ENCODE measurements at regions not wholly inside any gene's neighbourhood (a gene's known extent, or its start where the extent isn't known, plus 50 kb on each side); places are given as distances from the start of the nearest gene placed in this dataset.

DNA sequence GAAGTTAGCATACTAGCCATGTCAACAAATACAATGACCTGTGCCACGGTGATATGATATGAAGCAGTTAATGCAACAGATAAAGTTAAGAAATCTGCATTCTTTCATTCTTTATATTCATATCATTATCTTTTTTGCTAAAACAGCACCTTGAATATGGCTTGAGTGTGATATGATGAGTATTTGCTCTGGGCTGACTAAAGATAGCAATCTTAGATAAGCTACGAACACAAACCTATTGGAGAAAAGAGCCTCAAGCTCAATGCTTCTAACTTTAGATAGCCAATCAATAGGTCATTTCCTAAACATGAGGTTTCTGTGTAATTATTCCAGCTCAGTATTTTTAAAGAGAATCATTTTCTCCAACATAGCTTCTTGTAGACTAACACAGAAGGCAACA is 61.7 kb downstream of the NR2F1 start:
- BruUV-seq (replicated peaks): no TSS peak
- ATAC-seq (no peak), DNase-seq (ENCODE audit: low read depth, low spot score) (no peak), FAIRE-seq (peak; percentile 44)
- Histone ChIP-seq H3K27ac (ENCODE audit: control insufficient read depth, insufficient read depth) (no peak overlapping the region), H3K4me1 (ENCODE audit: control insufficient read depth, insufficient read depth, low read length) (no peaks in the 10 kb centered on the region), H3K36me3 (ENCODE audit: control insufficient read depth in 2 of 2, insufficient read depth in 2 of 2, low read length in 1 of 2) (no peaks in the 10 kb centered on the region), H3K9me3 (replicated peaks; ENCODE audit: control insufficient read depth, insufficient read depth, low read length) (no peaks in the 10 kb centered on the region; the same call in 2 of the 3 replicates), H3K27me3 (replicated peaks in 1 of 2; ENCODE audit: control insufficient read depth in 2 of 2, insufficient read depth in 2 of 2, low read length in 1 of 2) (no peaks in the 10 kb centered on the region), H2AFZ (ENCODE audit: control insufficient read depth, low read depth, low read length) (no peak overlapping the region), H3K4me3 (no peak overlapping the region), H3K79me2 (ENCODE audit: control insufficient read depth, insufficient read depth, low read length) (no peaks in the 10 kb centered on the region), H4K20me1 (ENCODE audit: control insufficient read depth, insufficient read depth) (no peaks in the 10 kb centered on the region), H3K4me2 (ENCODE audit: control insufficient read depth, insufficient read depth) (no peak overlapping the region), H3K9ac (ENCODE audit: control insufficient read depth, insufficient read depth, low read length) (no peak overlapping the region)
- ChIA-PET CTCF (no interaction called here), POLR2A (interaction anchor here (0.7 kb wide), 1 partner anchor 1104 kb away, joined by 3 read pairs; no protein-coding TSS in a partner anchor), SMC1A (ENCODE audit: uncharacterized antibody, unreplicated experiment) (interaction anchor here (0.9 kb wide), 1 partner anchor 239 kb away, joined by 3 read pairs; no protein-coding TSS in a partner anchor), RAD21 (ENCODE audit: unreplicated experiment) (no interaction called here)
- in situ Hi-C loops (cut with MboI): no loop called here
- 94% methylated on average over 2 of the region's 2 CpGs for WGBS (ENCODE audit: insufficient coverage, insufficient replicate concordance, low lambda C conversion rate, missing lambda C conversion rate)
- TF ChIP-seq, protein P1, sequence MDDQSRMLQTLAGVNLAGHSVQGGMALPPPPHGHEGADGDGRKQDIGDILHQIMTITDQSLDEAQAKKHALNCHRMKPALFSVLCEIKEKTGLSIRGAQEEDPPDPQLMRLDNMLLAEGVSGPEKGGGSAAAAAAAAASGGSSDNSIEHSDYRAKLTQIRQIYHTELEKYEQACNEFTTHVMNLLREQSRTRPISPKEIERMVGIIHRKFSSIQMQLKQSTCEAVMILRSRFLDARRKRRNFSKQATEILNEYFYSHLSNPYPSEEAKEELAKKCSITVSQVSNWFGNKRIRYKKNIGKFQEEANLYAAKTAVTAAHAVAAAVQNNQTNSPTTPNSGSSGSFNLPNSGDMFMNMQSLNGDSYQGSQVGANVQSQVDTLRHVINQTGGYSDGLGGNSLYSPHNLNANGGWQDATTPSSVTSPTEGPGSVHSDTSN (IDR thresholded peaks at IDR 0.05; ENCODE audit: insufficient replicate concordance, low read depth, low read length): no peak
- TF ChIP-seq POLR2AphosphoS2 (IDR thresholded peaks at IDR 0.05; ENCODE audit: low read depth, low read length): no peak
- no peak for TF ChIP-seq NRF1 (conservative IDR thresholded peaks at IDR 0.05; ENCODE audit: low read depth, low read length)
- TF ChIP-seq SREBF1 (IDR thresholded peaks at IDR 0.05; ENCODE audit: low read length): no peak
- TF ChIP-seq TAF1 (IDR thresholded peaks at IDR 0.05; ENCODE audit: borderline replicate concordance, low read depth, low read length): no peak
- no peak for TF ChIP-seq KLF5 (IDR thresholded peaks at IDR 0.05; ENCODE audit: partially characterized antibody)
- no peak for TF ChIP-seq FOS (IDR thresholded peaks at IDR 0.05; ENCODE audit: borderline replicate concordance, extremely low read depth, insufficient read length)
- TF ChIP-seq FOXK2 (IDR thresholded peaks at IDR 0.05): no peak
- TF ChIP-seq, protein P2, sequence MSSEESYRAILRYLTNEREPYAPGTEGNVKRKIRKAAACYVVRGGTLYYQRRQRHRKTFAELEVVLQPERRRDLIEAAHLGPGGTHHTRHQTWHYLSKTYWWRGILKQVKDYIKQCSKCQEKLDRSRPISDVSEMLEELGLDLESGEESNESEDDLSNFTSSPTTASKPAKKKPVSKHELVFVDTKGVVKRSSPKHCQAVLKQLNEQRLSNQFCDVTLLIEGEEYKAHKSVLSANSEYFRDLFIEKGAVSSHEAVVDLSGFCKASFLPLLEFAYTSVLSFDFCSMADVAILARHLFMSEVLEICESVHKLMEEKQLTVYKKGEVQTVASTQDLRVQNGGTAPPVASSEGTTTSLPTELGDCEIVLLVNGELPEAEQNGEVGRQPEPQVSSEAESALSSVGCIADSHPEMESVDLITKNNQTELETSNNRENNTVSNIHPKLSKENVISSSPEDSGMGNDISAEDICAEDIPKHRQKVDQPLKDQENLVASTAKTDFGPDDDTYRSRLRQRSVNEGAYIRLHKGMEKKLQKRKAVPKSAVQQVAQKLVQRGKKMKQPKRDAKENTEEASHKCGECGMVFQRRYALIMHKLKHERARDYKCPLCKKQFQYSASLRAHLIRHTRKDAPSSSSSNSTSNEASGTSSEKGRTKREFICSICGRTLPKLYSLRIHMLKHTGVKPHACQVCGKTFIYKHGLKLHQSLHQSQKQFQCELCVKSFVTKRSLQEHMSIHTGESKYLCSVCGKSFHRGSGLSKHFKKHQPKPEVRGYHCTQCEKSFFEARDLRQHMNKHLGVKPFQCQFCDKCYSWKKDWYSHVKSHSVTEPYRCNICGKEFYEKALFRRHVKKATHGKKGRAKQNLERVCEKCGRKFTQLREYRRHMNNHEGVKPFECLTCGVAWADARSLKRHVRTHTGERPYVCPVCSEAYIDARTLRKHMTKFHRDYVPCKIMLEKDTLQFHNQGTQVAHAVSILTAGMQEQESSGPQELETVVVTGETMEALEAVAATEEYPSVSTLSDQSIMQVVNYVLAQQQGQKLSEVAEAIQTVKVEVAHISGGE (CRISPR knock-in tag; IDR thresholded peaks at IDR 0.05): no peak
- no peak for TF ChIP-seq TBL1XR1 (IDR thresholded peaks at IDR 0.05; ENCODE audit: low read depth, low read length)
- TF ChIP-seq MTA3 (IDR thresholded peaks at IDR 0.05; ENCODE audit: borderline replicate concordance, low read length): no peak
- no peak for TF ChIP-seq TCF3 (IDR thresholded peaks at IDR 0.05; ENCODE audit: borderline replicate concordance, insufficient read depth, low read depth, low read length)
- no peak for TF ChIP-seq TCF12 (IDR thresholded peaks at IDR 0.05; ENCODE audit: low read depth, low read length)
- TF ChIP-seq WRNIP1 (IDR thresholded peaks at IDR 0.05; ENCODE audit: borderline replicate concordance, low read depth, low read length): no peak
- no peak for TF ChIP-seq MYB (IDR thresholded peaks at IDR 0.05; ENCODE audit: borderline replicate concordance, low read depth, low read length)
- TF ChIP-seq CBX5 (IDR thresholded peaks at IDR 0.05; ENCODE audit: low read depth): no peak
- TF ChIP-seq, protein P3, sequence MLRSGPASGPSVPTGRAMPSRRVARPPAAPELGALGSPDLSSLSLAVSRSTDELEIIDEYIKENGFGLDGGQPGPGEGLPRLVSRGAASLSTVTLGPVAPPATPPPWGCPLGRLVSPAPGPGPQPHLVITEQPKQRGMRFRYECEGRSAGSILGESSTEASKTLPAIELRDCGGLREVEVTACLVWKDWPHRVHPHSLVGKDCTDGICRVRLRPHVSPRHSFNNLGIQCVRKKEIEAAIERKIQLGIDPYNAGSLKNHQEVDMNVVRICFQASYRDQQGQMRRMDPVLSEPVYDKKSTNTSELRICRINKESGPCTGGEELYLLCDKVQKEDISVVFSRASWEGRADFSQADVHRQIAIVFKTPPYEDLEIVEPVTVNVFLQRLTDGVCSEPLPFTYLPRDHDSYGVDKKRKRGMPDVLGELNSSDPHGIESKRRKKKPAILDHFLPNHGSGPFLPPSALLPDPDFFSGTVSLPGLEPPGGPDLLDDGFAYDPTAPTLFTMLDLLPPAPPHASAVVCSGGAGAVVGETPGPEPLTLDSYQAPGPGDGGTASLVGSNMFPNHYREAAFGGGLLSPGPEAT (IDR thresholded peaks at IDR 0.05; ENCODE audit: low read depth): no peak
- TF ChIP-seq SRF (IDR thresholded peaks at IDR 0.05; ENCODE audit: low read depth in 2 of 2, low read length in 2 of 2): no peak
- TF ChIP-seq NBN (IDR thresholded peaks at IDR 0.05): no peak
- intact Hi-C loops (cut with micrococcal nuclease; ENCODE audit: unreplicated experiment): no loop called here

Data from GM12878 (cell line).